ENCODE measurements at regions not wholly inside any gene's neighbourhood (a gene's known extent, or its start where the extent isn't known, plus 50 kb on each side); places are given as distances from the start of the nearest gene placed in this dataset.

DNA sequence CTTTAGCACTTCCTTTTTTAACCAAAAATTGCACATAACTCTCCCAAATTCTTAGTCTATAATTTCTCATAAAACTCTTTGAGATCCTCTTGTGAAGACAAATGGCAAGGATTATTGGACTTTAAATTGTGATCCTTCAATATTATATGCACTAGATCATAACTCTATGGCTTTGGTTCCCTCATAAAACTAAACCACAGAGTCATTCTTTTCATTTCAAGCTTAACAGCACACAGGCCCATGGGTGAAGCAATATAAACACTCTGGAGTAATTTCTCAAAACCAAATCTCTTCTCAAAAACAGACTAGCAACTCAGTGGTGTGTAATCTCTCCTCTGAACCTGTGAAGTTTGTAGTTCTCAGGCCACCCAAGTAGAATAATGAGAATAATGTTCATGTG is 171.0 kb upstream of the NECTIN3 start:
- DNase-seq (ENCODE audit: extremely low spot score), result no peak
- CTCF ChIA-PET, result no interaction called here

DNA sequence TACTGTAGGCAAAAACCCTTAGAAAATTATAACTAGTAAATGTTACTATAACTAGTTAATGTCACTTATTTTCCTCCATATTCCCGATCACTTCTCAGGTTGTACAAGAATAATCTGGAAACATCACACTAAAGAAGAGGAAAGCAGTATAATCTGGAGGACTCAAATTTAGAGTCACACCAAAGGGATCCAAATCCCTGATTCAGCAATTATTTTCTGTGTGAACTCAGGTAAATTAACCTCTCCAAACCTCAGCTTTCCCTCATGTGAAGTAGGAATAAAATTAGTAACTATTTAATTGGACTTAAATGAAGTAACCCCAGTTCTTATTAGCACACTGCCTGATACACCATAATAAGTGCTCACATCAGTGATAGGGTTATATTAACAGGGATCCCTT is 170.1 kb upstream of the NECTIN3 start:
- CTCF ChIA-PET, result no interaction called here
- no peak for DNase-seq (ENCODE audit: extremely low spot score)
- TF ChIP-seq, protein P1, sequence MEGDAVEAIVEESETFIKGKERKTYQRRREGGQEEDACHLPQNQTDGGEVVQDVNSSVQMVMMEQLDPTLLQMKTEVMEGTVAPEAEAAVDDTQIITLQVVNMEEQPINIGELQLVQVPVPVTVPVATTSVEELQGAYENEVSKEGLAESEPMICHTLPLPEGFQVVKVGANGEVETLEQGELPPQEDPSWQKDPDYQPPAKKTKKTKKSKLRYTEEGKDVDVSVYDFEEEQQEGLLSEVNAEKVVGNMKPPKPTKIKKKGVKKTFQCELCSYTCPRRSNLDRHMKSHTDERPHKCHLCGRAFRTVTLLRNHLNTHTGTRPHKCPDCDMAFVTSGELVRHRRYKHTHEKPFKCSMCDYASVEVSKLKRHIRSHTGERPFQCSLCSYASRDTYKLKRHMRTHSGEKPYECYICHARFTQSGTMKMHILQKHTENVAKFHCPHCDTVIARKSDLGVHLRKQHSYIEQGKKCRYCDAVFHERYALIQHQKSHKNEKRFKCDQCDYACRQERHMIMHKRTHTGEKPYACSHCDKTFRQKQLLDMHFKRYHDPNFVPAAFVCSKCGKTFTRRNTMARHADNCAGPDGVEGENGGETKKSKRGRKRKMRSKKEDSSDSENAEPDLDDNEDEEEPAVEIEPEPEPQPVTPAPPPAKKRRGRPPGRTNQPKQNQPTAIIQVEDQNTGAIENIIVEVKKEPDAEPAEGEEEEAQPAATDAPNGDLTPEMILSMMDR (IDR thresholded peaks at IDR 0.05; ENCODE audit: control extremely low read depth, extremely low read depth, low read depth, missing control alignments), result no peak
- POLR2A ChIA-PET, result no interaction called here

More for the DNA sequence above, 171.0 kb upstream of the NECTIN3 start:
- POLR2A ChIA-PET, result no interaction called here
- TF ChIP-seq, protein P1 (IDR thresholded peaks at IDR 0.05; ENCODE audit: control extremely low read depth, extremely low read depth, low read depth, missing control alignments), result no peak

DNA sequence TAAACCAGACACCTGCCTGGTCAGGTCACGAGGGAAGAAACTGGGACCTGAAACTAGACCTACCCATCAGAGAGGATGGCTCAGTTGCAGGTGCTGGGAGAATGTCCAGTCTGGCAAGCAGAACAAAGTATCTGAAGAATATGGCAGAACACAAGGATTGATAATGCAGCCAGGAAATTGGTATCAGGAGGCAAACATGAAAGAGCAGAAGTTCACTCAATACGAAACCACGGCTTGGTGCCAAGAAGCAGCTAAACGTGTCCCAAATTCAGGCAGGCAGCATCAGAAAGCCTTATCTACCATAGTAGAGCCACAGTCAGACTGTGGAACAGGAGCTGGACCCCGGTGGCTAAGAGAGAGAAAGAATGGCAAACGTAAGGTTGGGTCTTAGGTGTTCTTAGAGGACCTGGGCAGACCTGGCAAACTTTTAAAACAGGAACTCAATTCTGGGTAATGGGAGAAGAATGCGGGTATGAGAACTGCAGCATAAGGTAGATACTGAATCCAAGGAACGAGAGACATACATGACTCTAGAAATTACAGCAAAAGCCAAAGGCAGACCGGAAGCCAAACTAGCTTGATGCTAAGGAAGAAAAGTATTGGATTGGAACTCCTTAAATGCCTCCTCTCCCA is 169.0 kb upstream of the NECTIN3 start:
- TF ChIP-seq, protein P1 (IDR thresholded peaks at IDR 0.05; ENCODE audit: control extremely low read depth, extremely low read depth, low read depth, missing control alignments), result no peak
- CTCF ChIA-PET, result no interaction called here
- no peak for DNase-seq (ENCODE audit: extremely low spot score)
- POLR2A ChIA-PET, result no interaction called here

DNA sequence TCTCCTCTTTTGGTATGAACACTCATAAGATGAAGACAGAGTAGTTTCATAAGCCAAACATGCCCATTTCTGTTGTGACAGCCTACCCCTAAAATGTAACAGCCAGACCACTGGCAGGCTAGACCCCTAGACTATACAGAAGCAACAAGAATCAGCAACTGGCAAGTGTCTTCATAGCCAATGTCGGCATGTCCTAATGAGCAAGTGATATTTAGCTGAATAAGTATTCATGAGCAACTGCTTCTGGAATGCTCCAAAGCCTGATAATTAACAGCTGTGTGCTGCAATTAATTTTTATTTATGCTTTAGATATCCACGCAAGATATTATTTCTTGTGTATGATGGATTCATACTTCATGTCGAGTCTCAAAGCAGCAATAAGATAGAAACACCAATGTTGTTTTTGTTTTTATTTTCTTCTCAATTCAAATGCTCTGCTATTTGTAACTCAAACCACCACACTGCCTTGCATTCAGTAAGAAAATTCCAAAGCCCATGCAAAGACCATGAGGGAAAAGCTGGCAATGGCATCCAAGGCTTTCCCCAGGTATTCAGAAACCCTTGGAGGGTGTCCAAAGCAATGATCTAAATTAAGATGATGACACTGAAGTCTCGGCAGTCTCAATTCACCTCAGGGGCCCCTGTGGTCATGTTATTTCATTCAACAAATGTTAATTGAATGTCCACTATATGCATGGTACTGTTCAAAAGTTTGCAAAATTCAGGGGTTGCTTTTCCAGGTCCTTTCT is 167.7 kb upstream of the NECTIN3 start:
- no peak for DNase-seq (ENCODE audit: extremely low spot score)
- TF ChIP-seq, protein P1 (IDR thresholded peaks at IDR 0.05; ENCODE audit: control extremely low read depth, extremely low read depth, low read depth, missing control alignments), result no peak
- CTCF ChIA-PET, result no interaction called here
- POLR2A ChIA-PET, result no interaction called here

DNA sequence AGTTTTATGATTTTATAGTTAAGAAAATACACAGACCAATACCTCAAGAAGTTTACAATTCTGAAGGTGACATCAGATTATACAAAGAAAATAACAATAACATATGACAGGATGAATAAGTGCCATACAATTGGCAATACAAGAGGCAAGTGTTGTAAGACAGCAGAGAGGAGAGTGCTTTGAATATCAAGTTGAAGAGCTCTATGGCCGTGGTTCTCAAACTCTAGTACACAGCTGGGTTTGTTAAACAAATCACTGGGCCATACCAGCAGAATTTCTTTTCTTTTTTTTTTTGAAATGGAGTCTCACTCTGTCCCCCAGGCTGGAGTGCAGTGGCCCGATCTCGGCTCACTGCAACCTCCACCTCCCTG is 167.1 kb upstream of the NECTIN3 start:
- POLR2A ChIA-PET, result no interaction called here

GRCh38 chr3:110905121-110905520 is 166.5 kb upstream of the NECTIN3 start:
- TF ChIP-seq, protein P1 (IDR thresholded peaks at IDR 0.05; ENCODE audit: control extremely low read depth, extremely low read depth, low read depth, missing control alignments), result no peak
- POLR2A ChIA-PET, result no interaction called here
- CTCF ChIA-PET, result interaction anchor here (1.0 to 1.9 kb wide), 3 partner anchors 17 to 23 kb away, joined by 3 to 5 read pairs (median 3); no protein-coding TSS in a partner anchor
- no peak for DNase-seq (ENCODE audit: extremely low spot score)

More for the DNA sequence above, 167.1 kb upstream of the NECTIN3 start:
- TF ChIP-seq, protein P1 (IDR thresholded peaks at IDR 0.05; ENCODE audit: control extremely low read depth, extremely low read depth, low read depth, missing control alignments), result no peak
- no peak for DNase-seq (ENCODE audit: extremely low spot score)
- CTCF ChIA-PET, result no interaction called here

Data from GM10248 (cell line).